ENCODE measurements at regions not wholly inside any gene's neighbourhood (a gene's known extent, or its start where the extent isn't known, plus 50 kb on each side); places are given as distances from the start of the nearest gene placed in this dataset.

DNA sequence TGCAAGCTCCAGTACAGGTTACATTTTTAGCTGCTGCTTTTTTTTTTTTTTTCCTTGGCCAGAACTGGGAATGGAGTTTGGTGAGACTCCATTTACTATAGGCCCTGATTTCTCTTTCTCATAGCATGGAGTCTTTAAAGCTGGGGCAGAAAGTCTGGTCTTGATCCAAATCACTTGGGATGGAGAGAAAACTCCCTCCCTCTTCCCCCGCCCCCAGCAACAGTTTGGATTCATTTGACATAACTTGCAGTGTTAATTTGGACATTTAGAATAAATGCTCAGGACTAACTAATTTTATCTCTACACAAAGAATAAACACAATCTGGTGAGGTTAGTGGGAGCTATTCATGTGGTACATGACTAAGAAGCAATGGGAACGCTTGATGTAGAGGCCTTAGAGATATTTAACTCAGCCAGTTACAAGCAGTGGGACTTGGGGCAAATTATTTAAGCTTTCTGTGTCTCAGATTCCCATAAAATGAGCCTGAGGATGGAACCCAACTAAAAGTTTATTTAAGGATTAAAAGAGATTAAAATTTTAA is 107.3 kb upstream of the ARHGAP5 start:
- Histone ChIP-seq H3K4me2 (ENCODE audit: low read length) (no peak overlapping the region), H3K4me1 (peaks cover 13% of the 10 kb centered on the region), H2AFZ (peak overlapping the region; percentile 71), H3K27ac (peak overlapping the region; percentile 18), H3K9me3 (ENCODE audit: control insufficient read depth, low read length) (no peaks in the 10 kb centered on the region), H3K9ac (no peak overlapping the region), H3K36me3 (ENCODE audit: control insufficient read depth, insufficient read depth, low read length) (no peaks in the 10 kb centered on the region), H3K4me3 (ENCODE audit: low read depth, low read length) (no peak overlapping the region), H3K79me2 (no peaks in the 10 kb centered on the region), H3K27me3 (ENCODE audit: control insufficient read depth, insufficient read depth, low read length) (no peaks in the 10 kb centered on the region)
- TF ChIP-seq CTCF (IDR thresholded peaks at IDR 0.05): no peak

GRCh38 chr14:31970744-31971143 is 106.4 kb upstream of the ARHGAP5 start:
- Histone ChIP-seq H2AFZ (no peak overlapping the region), H3K4me1 (peaks cover 13% of the 10 kb centered on the region), H3K27ac (no peak overlapping the region), H3K4me3 (ENCODE audit: low read depth, low read length) (no peak overlapping the region), H3K9me3 (ENCODE audit: control insufficient read depth, low read length) (no peaks in the 10 kb centered on the region), H3K9ac (no peak overlapping the region), H3K27me3 (ENCODE audit: control insufficient read depth, insufficient read depth, low read length) (no peaks in the 10 kb centered on the region), H3K4me2 (ENCODE audit: low read length) (no peak overlapping the region), H3K36me3 (ENCODE audit: control insufficient read depth, insufficient read depth, low read length) (no peaks in the 10 kb centered on the region), H3K79me2 (no peaks in the 10 kb centered on the region)
- TF ChIP-seq CTCF (IDR thresholded peaks at IDR 0.05): no peak

GRCh38 chr14:31971612-31972011 is 105.5 kb upstream of the ARHGAP5 start:
- Histone ChIP-seq H3K27me3 (ENCODE audit: control insufficient read depth, insufficient read depth, low read length) (no peaks in the 10 kb centered on the region), H3K27ac (no peak overlapping the region), H2AFZ (no peak overlapping the region), H3K79me2 (no peaks in the 10 kb centered on the region), H3K36me3 (ENCODE audit: control insufficient read depth, insufficient read depth, low read length) (no peaks in the 10 kb centered on the region), H3K4me2 (ENCODE audit: low read length) (no peak overlapping the region), H3K9me3 (ENCODE audit: control insufficient read depth, low read length) (no peaks in the 10 kb centered on the region), H3K9ac (no peak overlapping the region), H3K4me3 (ENCODE audit: low read depth, low read length) (no peak overlapping the region), H3K4me1 (peaks cover 10% of the 10 kb centered on the region)
- no peak for TF ChIP-seq CTCF (IDR thresholded peaks at IDR 0.05)

DNA sequence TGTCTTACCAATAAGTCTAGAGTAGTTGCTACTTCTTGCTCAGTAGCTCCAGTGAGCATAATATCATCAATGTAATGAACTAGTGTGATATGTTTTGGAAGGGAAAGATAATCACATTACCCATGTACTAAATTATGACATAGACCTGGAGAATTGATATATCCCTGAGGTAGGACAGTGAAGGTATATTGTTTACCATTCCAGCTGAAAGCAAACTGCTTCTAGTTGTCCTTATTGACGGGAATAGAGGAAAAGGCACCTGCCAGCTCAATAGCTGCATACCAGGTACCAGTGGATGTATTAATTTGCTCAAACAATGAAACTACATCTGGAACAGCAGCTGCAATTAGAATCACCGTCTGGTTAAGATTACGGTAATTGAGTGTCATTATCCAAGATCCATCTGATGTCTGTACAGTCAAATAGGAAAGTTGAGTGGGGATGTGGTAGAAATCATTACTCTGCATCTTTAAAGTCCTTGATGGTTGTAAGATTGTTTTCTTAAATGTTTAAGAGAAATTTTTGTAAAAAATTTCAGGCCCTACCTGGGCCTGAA is 100.0 kb upstream of the ARHGAP5 start:
- Histone ChIP-seq H3K79me2 (no peaks in the 10 kb centered on the region), H3K4me2 (ENCODE audit: low read length) (no peak overlapping the region), H3K36me3 (ENCODE audit: control insufficient read depth, insufficient read depth, low read length) (no peaks in the 10 kb centered on the region), H3K27ac (no peak overlapping the region), H2AFZ (no peak overlapping the region), H3K27me3 (ENCODE audit: control insufficient read depth, insufficient read depth, low read length) (no peaks in the 10 kb centered on the region), H3K9me3 (ENCODE audit: control insufficient read depth, low read length) (no peaks in the 10 kb centered on the region), H3K9ac (no peak overlapping the region), H3K4me3 (ENCODE audit: low read depth, low read length) (no peak overlapping the region), H3K4me1 (no peaks in the 10 kb centered on the region)
- no peak for TF ChIP-seq CTCF (IDR thresholded peaks at IDR 0.05)

- Histone ChIP-seq H3K4me1 (no peaks in the 10 kb centered on the region), H2AFZ (no peak overlapping the region), H3K4me2 (ENCODE audit: low read length) (no peak overlapping the region), H3K36me3 (ENCODE audit: control insufficient read depth, insufficient read depth, low read length) (no peaks in the 10 kb centered on the region), H3K9me3 (ENCODE audit: control insufficient read depth, low read length) (no peaks in the 10 kb centered on the region), H3K9ac (no peak overlapping the region), H3K27me3 (ENCODE audit: control insufficient read depth, insufficient read depth, low read length) (no peaks in the 10 kb centered on the region), H3K4me3 (ENCODE audit: low read depth, low read length) (no peak overlapping the region), H3K27ac (no peak overlapping the region), H3K79me2 (no peaks in the 10 kb centered on the region)
- TF ChIP-seq CTCF (IDR thresholded peaks at IDR 0.05): no peak
Measured at GRCh38 chr14:31978423-31978822, 98.7 kb upstream of the ARHGAP5 start.

Measured in parathyroid adenoma (tissue), 2 donors.